DOHH2 (cell line): ENCODE measurements at regions not wholly inside any gene's neighbourhood (a gene's known extent, or its start where the extent isn't known, plus 50 kb on each side); places are given as distances from the start of the nearest gene placed in this dataset.

Experiments
- H3F3A ChIP-seq: fragments of 200-600 bp; sonication (generic), shearing (Covaris generic); 2 replicates; pipeline ENCODE4 v1.6.0; 2016; ENCODE audit warnings: antibody characterized with exemption, mild to moderate bottlenecking; ENCODE audit not compliant: control insufficient read depth, insufficient read depth
- H3K27ac ChIP-seq: fragments of 200-600 bp; sonication (generic); 2 replicates; pipeline ENCODE4 v1.5.1; 2014; ENCODE audit warnings: low read depth, mild to moderate bottlenecking, low read length, moderate library complexity
- H3K27me3 ChIP-seq: fragments of 200-600 bp; sonication (generic); 2 replicates; pipeline ENCODE4 v1.6.1; 2014; ENCODE audit warnings: mild to moderate bottlenecking, low read length, mixed read lengths; ENCODE audit not compliant: control insufficient read depth
- H3K36me3 ChIP-seq: fragments of 200-600 bp; sonication (generic); 2 replicates; pipeline ENCODE4 v1.6.1; 2014; ENCODE audit warnings: mild to moderate bottlenecking, low read length, moderate library complexity, mixed read lengths; ENCODE audit not compliant: control insufficient read depth
- H3K4me1 ChIP-seq: fragments of 200-600 bp; sonication (generic); 2 replicates; pipeline ENCODE4 v1.6.1; 2014; ENCODE audit warnings: mild to moderate bottlenecking, low read length, mixed read lengths; ENCODE audit not compliant: control insufficient read depth
- H3K4me2 ChIP-seq: fragments of 200-600 bp; sonication (generic); 2 replicates; pipeline ENCODE4 v1.6.0; 2014; ENCODE audit warnings: mild to moderate bottlenecking, low read length, moderate library complexity
- H3K4me3 ChIP-seq: fragments of 200-600 bp; sonication (generic); 2 replicates; pipeline ENCODE4 v1.5.1; 2014; ENCODE audit warnings: mild to moderate bottlenecking, low read length, mixed read lengths
- H3K79me2 ChIP-seq: fragments of 200-600 bp; sonication (generic); 2 replicates; pipeline ENCODE4 v1.6.1; 2014; ENCODE audit warnings: mild to moderate bottlenecking, low read length, mixed read lengths; ENCODE audit not compliant: control insufficient read depth
- H3K9me2 ChIP-seq: fragments of 200-600 bp; sonication (generic); replicated peaks from 2 replicates; pipeline ENCODE4 v1.6.1; 2014; ENCODE audit warnings: mild to moderate bottlenecking, low read length, mixed read lengths; ENCODE audit not compliant: control insufficient read depth
- H3K9me3 ChIP-seq: fragments of 200-600 bp; sonication (generic); 2 replicates; pipeline ENCODE4 v1.6.1; 2014; ENCODE audit warnings: antibody characterized with exemption, low read length, mixed read lengths; ENCODE audit not compliant: control insufficient read depth, insufficient read depth
- H4K20me1 ChIP-seq: fragments of 200-600 bp; sonication (generic); 2 replicates; pipeline ENCODE4 v1.6.0; 2014; ENCODE audit warnings: low read depth, mild to moderate bottlenecking, antibody characterized with exemption, low read length, moderate library complexity; ENCODE audit not compliant: control insufficient read depth, insufficient read depth
- EZH2phosphoT487 ChIP-seq: fragments of 200-600 bp; sonication (generic); IDR thresholded peaks from 2 replicates; pipeline ENCODE4 v1.6.1; 2017; ENCODE audit warnings: borderline replicate concordance, mild to moderate bottlenecking, antibody characterized with exemption, low read length, moderate library complexity, mixed read lengths
- TF ChIP-seq, protein P1 (sequence below): fragments of 200-600 bp; sonication (generic); IDR thresholded peaks from one replicate; pipeline ENCODE4 v1.5.1; 2014; ENCODE audit warnings: antibody characterized with exemption, mild to moderate bottlenecking, low read depth, low read length; ENCODE audit not compliant: poor library complexity, severe bottlenecking

DNA sequence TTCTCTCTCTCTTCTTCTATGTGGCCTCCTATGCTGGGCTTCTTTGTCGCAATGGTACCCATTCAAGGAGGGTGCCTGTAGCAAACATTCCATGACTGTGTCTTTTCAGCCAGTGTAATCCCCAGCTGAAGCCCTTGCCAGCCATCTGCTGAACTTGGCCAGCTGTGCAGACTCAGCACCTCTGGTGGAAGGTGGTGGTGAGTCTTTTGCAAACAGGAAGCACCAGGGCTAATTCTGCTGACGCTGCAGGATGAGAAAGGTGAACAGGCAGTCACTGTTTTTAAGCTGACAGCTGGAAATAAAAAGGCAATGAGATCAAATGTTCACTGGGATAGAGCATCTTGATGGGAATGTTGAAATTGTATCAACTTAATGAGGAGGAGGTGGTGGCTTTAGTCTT is 298.7 kb upstream of the CLNK start:
- Histone ChIP-seq H3K4me3 (no peak overlapping the region), H3K27ac (no peak overlapping the region), H3K36me3 (no peaks in the 10 kb centered on the region), H3K4me2 (peak overlapping the region; percentile 34), H3K4me1 (peaks cover 24% of the 10 kb centered on the region), H3K27me3 (no peaks in the 10 kb centered on the region), H3K9me3 (no peaks in the 10 kb centered on the region), H3F3A (no peaks in the 10 kb centered on the region), H3K9me2 (no peaks in the 10 kb centered on the region), H3K79me2 (no peaks in the 10 kb centered on the region), H4K20me1 (no peaks in the 10 kb centered on the region)
- TF ChIP-seq, protein P1, sequence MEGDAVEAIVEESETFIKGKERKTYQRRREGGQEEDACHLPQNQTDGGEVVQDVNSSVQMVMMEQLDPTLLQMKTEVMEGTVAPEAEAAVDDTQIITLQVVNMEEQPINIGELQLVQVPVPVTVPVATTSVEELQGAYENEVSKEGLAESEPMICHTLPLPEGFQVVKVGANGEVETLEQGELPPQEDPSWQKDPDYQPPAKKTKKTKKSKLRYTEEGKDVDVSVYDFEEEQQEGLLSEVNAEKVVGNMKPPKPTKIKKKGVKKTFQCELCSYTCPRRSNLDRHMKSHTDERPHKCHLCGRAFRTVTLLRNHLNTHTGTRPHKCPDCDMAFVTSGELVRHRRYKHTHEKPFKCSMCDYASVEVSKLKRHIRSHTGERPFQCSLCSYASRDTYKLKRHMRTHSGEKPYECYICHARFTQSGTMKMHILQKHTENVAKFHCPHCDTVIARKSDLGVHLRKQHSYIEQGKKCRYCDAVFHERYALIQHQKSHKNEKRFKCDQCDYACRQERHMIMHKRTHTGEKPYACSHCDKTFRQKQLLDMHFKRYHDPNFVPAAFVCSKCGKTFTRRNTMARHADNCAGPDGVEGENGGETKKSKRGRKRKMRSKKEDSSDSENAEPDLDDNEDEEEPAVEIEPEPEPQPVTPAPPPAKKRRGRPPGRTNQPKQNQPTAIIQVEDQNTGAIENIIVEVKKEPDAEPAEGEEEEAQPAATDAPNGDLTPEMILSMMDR, result no peak
- no peak for TF ChIP-seq EZH2phosphoT487

DNA sequence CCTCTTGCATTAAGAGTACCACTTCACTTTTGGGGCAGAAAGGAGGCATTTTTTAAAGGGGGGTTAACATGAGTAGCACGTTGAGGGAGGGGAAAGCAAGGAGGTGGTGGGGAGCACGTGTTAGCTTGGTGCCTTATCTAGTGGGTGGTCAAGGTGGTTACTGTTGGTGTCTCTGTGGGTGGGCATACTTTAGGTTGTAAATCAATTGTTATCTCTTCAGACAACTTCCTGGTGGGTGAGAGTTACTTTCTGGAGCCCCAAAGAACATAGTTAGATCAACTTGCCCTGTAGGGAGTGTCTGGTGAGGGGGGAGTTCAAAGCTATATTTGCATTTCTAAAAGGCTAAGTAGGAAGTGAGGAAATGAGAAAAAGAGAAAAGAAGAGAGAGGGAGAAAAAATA is 297.7 kb upstream of the CLNK start:
- no peak for TF ChIP-seq EZH2phosphoT487
- TF ChIP-seq, protein P1, result no peak
- Histone ChIP-seq H3K27me3 (no peaks in the 10 kb centered on the region), H3K4me2 (peak overlapping the region; percentile 34), H3K27ac (no peak overlapping the region), H3K4me1 (peaks cover 33% of the 10 kb centered on the region), H3F3A (no peaks in the 10 kb centered on the region), H4K20me1 (no peaks in the 10 kb centered on the region), H3K9me2 (no peaks in the 10 kb centered on the region), H3K4me3 (no peak overlapping the region), H3K36me3 (no peaks in the 10 kb centered on the region), H3K79me2 (no peaks in the 10 kb centered on the region), H3K9me3 (no peaks in the 10 kb centered on the region)

DNA sequence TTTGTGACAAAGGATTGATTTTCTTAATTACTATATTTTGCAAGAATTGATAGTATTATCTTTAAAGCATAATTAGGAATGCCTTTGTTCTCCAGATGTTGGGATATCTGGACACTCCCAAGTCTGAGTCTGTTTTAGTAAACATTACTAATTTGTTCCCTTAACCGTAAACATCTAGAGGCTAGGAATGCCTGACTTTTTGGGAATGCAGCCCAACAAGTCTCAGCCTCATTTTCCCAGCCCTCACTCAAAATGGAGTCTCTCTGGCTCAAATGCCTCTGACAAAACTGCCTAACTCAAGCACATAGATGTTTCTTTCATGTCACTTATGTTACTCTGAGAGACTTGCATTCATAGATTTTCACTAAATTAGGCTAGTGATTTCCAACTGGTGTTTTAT is 297.0 kb upstream of the CLNK start:
- Histone ChIP-seq H3K4me3 (no peak overlapping the region), H3K79me2 (no peaks in the 10 kb centered on the region), H3K4me1 (peaks cover 38% of the 10 kb centered on the region), H3F3A (no peaks in the 10 kb centered on the region), H3K27me3 (no peaks in the 10 kb centered on the region), H3K27ac (no peak overlapping the region), H3K36me3 (no peaks in the 10 kb centered on the region), H3K4me2 (no peak overlapping the region), H3K9me3 (no peaks in the 10 kb centered on the region), H4K20me1 (no peaks in the 10 kb centered on the region), H3K9me2 (no peaks in the 10 kb centered on the region)
- no peak for TF ChIP-seq EZH2phosphoT487
- TF ChIP-seq, protein P1, result no peak

DNA sequence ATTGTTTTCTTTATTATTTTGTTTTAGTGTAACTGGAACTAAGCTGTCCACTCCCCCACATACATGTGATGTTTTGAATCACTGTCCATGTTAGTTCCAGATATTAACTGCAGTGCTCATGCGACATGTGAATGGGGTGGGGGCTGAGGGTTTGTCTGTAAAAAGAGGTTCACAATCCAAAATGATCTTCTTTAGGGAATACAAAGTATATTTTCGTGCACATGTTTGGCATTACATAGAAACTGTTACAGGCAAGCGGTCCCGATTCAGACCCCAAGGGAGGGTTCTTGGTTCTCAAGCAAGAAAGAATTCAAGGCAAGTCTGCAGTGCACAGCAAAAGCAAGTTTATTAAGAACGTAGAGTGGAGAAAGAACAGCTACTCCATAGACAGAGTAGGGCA is 296.5 kb upstream of the CLNK start:
- Histone ChIP-seq H3K4me1 (peaks cover 38% of the 10 kb centered on the region), H3K27me3 (no peaks in the 10 kb centered on the region)

More for the DNA sequence above, 296.5 kb upstream of the CLNK start:
- TF ChIP-seq, protein P1, result no peak
- TF ChIP-seq EZH2phosphoT487, result no peak
- Histone ChIP-seq H3K9me2 (no peaks in the 10 kb centered on the region), H3K36me3 (no peaks in the 10 kb centered on the region), H3F3A (no peaks in the 10 kb centered on the region), H3K9me3 (no peaks in the 10 kb centered on the region), H3K4me3 (no peak overlapping the region), H3K79me2 (no peaks in the 10 kb centered on the region), H3K4me2 (no peak overlapping the region), H4K20me1 (no peaks in the 10 kb centered on the region), H3K27ac (no peak overlapping the region)
